DMS 273 (cell line): ENCODE measurements at regions not wholly inside any gene's neighbourhood (a gene's known extent, or its start where the extent isn't known, plus 50 kb on each side); places are given as distances from the start of the nearest gene placed in this dataset.
A peak's percentile ranks its signal among the peaks of the same experiment; 100 is the strongest.

Source experiments
- DNase-seq: peaks from one replicate; lab custom pipeline; 2025; ENCODE audit not compliant: unreplicated experiment; lab: John Stamatoyannopoulos, UW

- no peak for DNase-seq
These were observed 143.7 kb upstream of the WWC1 start for GRCh38 chr5:168147568-168148360.

- no peak for DNase-seq
These were observed 140.4 kb upstream of the WWC1 start for GRCh38 chr5:168151041-168151440.

DNA sequence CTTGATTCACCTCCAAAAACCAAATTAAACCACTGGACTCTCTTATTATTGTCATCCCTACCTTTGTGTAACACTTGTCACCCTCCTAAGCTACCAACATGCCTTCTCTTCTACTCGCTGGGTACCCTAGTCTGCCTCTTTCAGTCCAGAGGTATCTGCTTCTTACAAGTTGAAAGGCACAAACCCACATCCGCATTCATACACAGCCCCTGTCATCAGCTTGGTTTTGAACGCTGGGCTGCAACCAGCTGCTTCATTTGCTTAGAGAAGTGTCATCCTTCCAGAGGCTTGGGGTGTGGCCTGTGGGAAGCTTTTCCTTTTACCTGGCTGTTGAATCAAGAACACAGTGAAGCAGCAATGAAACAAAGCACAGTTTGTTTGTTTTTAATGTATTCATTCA is 138.8 kb upstream of the WWC1 start:
- no peak for DNase-seq

- DNase-seq, result no peak
These were observed 138.1 kb upstream of the WWC1 start for GRCh38 chr5:168153263-168153875.

- no peak for DNase-seq
These were observed 137.6 kb upstream of the WWC1 start for GRCh38 chr5:168153876-168154270.

- no peak for DNase-seq
These were observed 135.9 kb upstream of the WWC1 start for GRCh38 chr5:168155585-168155984.

DNA sequence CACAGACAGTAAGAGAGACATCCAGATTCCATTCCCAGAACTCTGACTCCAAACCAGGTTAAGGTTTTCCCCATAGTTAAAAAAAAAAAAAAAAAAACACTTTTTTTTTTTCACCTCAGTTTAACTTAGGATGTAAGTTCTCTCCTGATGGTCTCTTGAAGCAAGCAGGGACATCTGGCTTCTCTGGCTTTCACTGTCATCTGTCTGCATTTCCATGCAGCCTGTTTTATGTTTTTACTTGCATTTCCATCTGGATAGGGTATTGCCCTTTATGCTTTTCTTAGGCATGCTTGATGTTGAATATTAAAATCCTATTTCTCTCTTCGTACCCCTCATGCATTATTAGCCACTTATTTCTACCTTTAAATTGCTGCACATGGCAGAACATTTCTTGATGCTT is 135.3 kb upstream of the WWC1 start:
- peak; percentile 80 for DNase-seq

DNA sequence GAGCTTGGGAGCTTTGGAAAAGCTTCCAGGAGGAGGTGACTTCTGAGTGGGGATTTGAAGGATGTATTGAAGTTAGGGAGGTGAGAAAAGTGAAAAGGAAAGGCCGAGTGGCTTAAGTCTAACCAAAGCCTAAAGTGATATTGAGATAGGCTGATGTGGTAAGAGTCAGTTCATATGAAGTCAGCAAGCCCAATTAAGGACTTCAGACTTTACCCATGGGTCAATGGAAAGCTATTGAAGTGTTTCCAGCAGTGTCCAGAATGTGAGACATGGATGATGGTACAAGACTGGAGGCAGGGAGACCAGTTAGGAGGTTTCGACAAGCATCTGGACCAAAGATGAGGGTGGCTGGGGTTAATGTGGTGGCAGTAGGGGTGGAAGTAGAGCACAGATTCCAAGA is 134.3 kb upstream of the WWC1 start:
- DNase-seq, result no peak

- DNase-seq, result peak; percentile 89
These were observed 132.0 kb upstream of the WWC1 start for GRCh38 chr5:168159425-168159824.

- peak; percentile 99 for DNase-seq
These were observed 129.0 kb upstream of the WWC1 start for GRCh38 chr5:168162464-168162863.

DNA sequence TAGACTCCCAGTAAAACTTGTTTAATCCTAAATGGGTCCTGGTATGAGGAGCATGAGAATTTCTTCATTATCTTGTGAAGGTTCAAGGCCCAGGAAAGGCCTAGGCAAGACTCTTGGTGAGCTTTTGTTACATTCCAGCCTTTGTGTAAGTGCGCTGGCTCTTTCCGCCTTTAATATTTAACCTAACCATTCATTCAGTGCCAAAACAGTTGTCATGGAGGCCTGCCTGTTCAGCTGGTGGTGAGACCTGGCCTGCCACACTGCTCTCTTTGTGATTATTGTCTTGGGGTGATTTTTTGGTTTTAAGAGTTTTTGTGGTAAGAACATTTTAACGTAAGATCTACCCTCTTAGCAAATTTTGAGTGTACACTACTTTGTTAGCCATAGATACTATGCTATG is 127.5 kb upstream of the WWC1 start:
- DNase-seq, result no peak

GRCh38 chr5:168165221-168165914 is 126.1 kb upstream of the WWC1 start:
- DNase-seq, result peak; percentile 34

GRCh38 chr5:168165977-168166376 is 125.5 kb upstream of the WWC1 start:
- DNase-seq, result no peak

- no peak for DNase-seq
These were observed 124.1 kb upstream of the WWC1 start for GRCh38 chr5:168167338-168167737.

- no peak for DNase-seq
These were observed 122.3 kb upstream of the WWC1 start for GRCh38 chr5:168168978-168169698.

DNA sequence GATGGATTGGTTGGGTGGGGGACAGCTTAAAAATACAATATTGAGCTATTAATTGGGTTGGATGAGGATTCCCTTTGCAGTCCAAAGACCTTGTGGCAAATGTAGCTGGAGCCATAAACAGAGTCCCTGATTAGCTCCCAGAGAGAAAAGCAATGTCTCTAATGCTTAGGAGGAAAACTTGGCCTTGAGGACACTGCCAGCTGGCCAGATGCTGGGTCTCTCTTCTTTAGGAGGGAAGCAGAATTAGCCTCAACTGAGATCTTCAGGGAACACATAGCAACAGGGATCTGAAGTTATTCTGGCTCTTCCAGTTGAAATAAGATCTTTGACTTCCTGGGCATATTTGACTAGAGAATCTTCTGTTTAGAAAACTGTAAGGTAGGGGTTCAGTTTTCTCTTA is 121.7 kb upstream of the WWC1 start:
- DNase-seq, result no peak

GRCh38 chr5:168171901-168172759 is 119.3 kb upstream of the WWC1 start:
- no peak for DNase-seq

DNA sequence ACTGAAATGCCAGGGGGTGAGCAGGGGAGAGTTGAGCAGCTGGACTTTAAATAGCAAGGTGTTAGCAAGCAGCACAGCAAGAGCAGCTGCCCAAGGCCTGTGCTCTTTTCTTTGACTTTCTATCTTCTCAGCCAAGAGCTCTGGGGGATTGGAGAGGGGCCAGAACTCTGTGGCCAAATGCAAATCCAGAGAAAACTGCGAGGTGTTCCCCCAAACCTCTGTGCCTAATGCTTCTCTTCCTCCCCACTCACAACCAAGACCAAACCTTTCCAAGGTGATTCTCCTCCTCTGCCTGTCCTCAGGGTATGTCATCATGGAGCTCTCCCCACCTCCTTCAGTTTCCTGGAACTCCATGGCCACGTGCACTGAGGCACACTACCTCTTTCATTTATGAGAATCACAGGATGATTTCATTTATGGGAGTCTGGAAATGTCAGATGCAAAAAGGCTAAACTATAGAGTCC is 118.7 kb upstream of the WWC1 start:
- DNase-seq, result peak; percentile 47

DNA sequence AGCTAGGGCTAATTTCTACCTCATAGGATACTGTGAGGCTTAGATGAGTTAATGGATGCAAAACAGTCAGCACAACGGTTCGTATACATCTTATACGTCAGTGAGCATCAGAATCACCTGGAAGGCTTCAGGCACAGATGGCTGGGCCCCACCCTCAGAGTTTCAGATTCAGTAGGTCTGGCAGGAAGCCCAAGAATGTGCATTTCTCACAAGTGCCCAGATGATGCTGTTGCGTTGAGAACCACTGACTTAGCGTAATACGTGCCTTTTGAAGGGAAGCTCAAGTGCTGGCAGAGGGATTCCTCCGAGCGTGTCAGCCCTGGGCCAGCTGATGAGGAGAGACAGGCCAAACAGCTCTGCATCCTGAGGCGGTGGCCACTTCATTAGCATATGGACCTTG is 117.1 kb upstream of the WWC1 start:
- DNase-seq, result peak; percentile 91

DNA sequence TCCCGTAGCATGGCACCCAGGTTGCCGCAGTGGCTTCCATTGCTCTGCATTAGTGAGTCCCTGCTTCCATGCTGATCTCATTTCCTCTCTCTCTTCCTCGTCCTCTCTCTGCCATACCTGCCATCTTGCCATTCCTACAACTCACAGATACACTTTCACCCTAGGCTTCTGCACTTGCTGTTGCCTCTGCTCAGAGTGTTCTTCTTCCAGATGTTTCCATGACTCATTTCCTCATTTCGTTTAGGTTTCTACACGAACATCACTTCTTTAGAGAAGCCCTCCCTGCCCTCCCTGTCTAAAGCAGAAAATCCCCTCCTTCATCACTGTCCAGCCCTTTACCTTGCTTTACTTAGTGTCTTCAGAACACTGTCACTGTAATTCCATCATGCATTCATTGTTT is 115.2 kb upstream of the WWC1 start:
- no peak for DNase-seq
